ENCODE measurements at regions not wholly inside any gene's neighbourhood (a gene's known extent, or its start where the extent isn't known, plus 50 kb on each side); places are given as distances from the start of the nearest gene placed in this dataset.
A peak's percentile ranks its signal among the peaks of the same experiment; 100 is the strongest.

- no peak overlapping the region for H3K27ac ChIP-seq (ENCODE audit: low read length)
- WGBS (ENCODE audit: insufficient coverage), result 90% methylated on average over 5 of the region's 9 CpGs
- no peaks in the 10 kb centered on the region for H3K36me3 ChIP-seq (ENCODE audit: control insufficient read depth, insufficient read depth, low read length)
- H3K9me3 ChIP-seq (replicated peaks; ENCODE audit: control insufficient read depth, low read depth, low read length), result no peaks in the 10 kb centered on the region
- H3K4me3 ChIP-seq (ENCODE audit: low read length), result no peak overlapping the region
- DNase-seq, result no peak
- H3K4me1 ChIP-seq (ENCODE audit: control insufficient read depth, insufficient read depth, low read length), result peaks cover 2% of the 10 kb centered on the region
- H3K27me3 ChIP-seq (ENCODE audit: control insufficient read depth, insufficient read depth, low read length), result no peaks in the 10 kb centered on the region
These were observed 446.6 kb upstream of the HNRNPA3 start for GRCh38 chr2:176766005-176766404.

GRCh38 chr2:176768185-176768584, 444.4 kb upstream of the HNRNPA3 start:
- no peak for DNase-seq
- Histone ChIP-seq H3K27me3 (ENCODE audit: control insufficient read depth, insufficient read depth, low read length) (no peaks in the 10 kb centered on the region), H3K4me1 (ENCODE audit: control insufficient read depth, insufficient read depth, low read length) (peaks cover 2% of the 10 kb centered on the region), H3K27ac (ENCODE audit: low read length) (no peak overlapping the region), H3K36me3 (ENCODE audit: control insufficient read depth, insufficient read depth, low read length) (no peaks in the 10 kb centered on the region), H3K4me3 (ENCODE audit: low read length) (no peak overlapping the region), H3K9me3 (replicated peaks; ENCODE audit: control insufficient read depth, low read depth, low read length) (peaks cover 4% of the 10 kb centered on the region)
- WGBS (ENCODE audit: insufficient coverage), result 67% methylated on average over 1 of the region's 1 CpG

- peaks cover 4% of the 10 kb centered on the region for H3K9me3 ChIP-seq (replicated peaks; ENCODE audit: control insufficient read depth, low read depth, low read length)
- 80% methylated on average over 2 of the region's 3 CpGs for WGBS (ENCODE audit: insufficient coverage)
- DNase-seq, result no peak
- H3K27me3 ChIP-seq (ENCODE audit: control insufficient read depth, insufficient read depth, low read length), result no peaks in the 10 kb centered on the region
- H3K4me3 ChIP-seq (ENCODE audit: low read length), result no peak overlapping the region
- peaks cover 2% of the 10 kb centered on the region for H3K4me1 ChIP-seq (ENCODE audit: control insufficient read depth, insufficient read depth, low read length)
- no peak overlapping the region for H3K27ac ChIP-seq (ENCODE audit: low read length)
- H3K36me3 ChIP-seq (ENCODE audit: control insufficient read depth, insufficient read depth, low read length), result no peaks in the 10 kb centered on the region
These were observed 443.6 kb upstream of the HNRNPA3 start for GRCh38 chr2:176769021-176769420.

GRCh38 chr2:176769499-176770370, 442.9 kb upstream of the HNRNPA3 start:
- H3K36me3 ChIP-seq (ENCODE audit: control insufficient read depth, insufficient read depth, low read length), result no peaks in the 10 kb centered on the region
- H3K27me3 ChIP-seq (ENCODE audit: control insufficient read depth, insufficient read depth, low read length), result no peaks in the 10 kb centered on the region
- DNase-seq, result no peak
- H3K4me3 ChIP-seq (ENCODE audit: low read length), result no peak overlapping the region
- WGBS (ENCODE audit: insufficient coverage), result 43% methylated on average over 3 of the region's 6 CpGs
- no peak overlapping the region for H3K27ac ChIP-seq (ENCODE audit: low read length)
- peaks cover 4% of the 10 kb centered on the region for H3K9me3 ChIP-seq (replicated peaks; ENCODE audit: control insufficient read depth, low read depth, low read length)
- H3K4me1 ChIP-seq (ENCODE audit: control insufficient read depth, insufficient read depth, low read length), result peaks cover 2% of the 10 kb centered on the region

- no peak for DNase-seq
- Histone ChIP-seq H3K9me3 (replicated peaks; ENCODE audit: control insufficient read depth, low read depth, low read length) (peaks cover 4% of the 10 kb centered on the region), H3K36me3 (ENCODE audit: control insufficient read depth, insufficient read depth, low read length) (no peaks in the 10 kb centered on the region), H3K4me3 (ENCODE audit: low read length) (no peak overlapping the region), H3K27me3 (ENCODE audit: control insufficient read depth, insufficient read depth, low read length) (no peaks in the 10 kb centered on the region), H3K27ac (ENCODE audit: low read length) (no peak overlapping the region), H3K4me1 (ENCODE audit: control insufficient read depth, insufficient read depth, low read length) (peaks cover 2% of the 10 kb centered on the region)
- WGBS (ENCODE audit: insufficient coverage), result 94% methylated on average over 2 of the region's 2 CpGs
These were observed 439.8 kb upstream of the HNRNPA3 start for GRCh38 chr2:176772816-176773215.

GRCh38 chr2:176774766-176775451, 437.7 kb upstream of the HNRNPA3 start:
- no peak overlapping the region for H3K4me3 ChIP-seq (ENCODE audit: low read length)
- no peaks in the 10 kb centered on the region for H3K27me3 ChIP-seq (ENCODE audit: control insufficient read depth, insufficient read depth, low read length)
- H3K36me3 ChIP-seq (ENCODE audit: control insufficient read depth, insufficient read depth, low read length), result no peaks in the 10 kb centered on the region
- no CpG with 5 or more reads among the region's 2 CpGs for WGBS (ENCODE audit: insufficient coverage)
- H3K27ac ChIP-seq (ENCODE audit: low read length), result no peak overlapping the region
- peaks cover 4% of the 10 kb centered on the region for H3K9me3 ChIP-seq (replicated peaks; ENCODE audit: control insufficient read depth, low read depth, low read length)
- DNase-seq, result peak; percentile 42
- peaks cover 2% of the 10 kb centered on the region for H3K4me1 ChIP-seq (ENCODE audit: control insufficient read depth, insufficient read depth, low read length)

- peaks cover 2% of the 10 kb centered on the region for H3K4me1 ChIP-seq (ENCODE audit: control insufficient read depth, insufficient read depth, low read length)
- DNase-seq, result no peak
- WGBS (ENCODE audit: insufficient coverage), result no CpG with 5 or more reads among the region's 3 CpGs
These were observed 435.3 kb upstream of the HNRNPA3 start for GRCh38 chr2:176777262-176777661.

GRCh38 chr2:176779917-176780316, 432.7 kb upstream of the HNRNPA3 start:
- Histone ChIP-seq H3K4me3 (ENCODE audit: low read length) (no peak overlapping the region), H3K9me3 (replicated peaks; ENCODE audit: control insufficient read depth, low read depth, low read length) (no peaks in the 10 kb centered on the region), H3K4me1 (ENCODE audit: control insufficient read depth, insufficient read depth, low read length) (peaks cover 2% of the 10 kb centered on the region), H3K27me3 (ENCODE audit: control insufficient read depth, insufficient read depth, low read length) (no peaks in the 10 kb centered on the region), H3K27ac (ENCODE audit: low read length) (no peak overlapping the region), H3K36me3 (ENCODE audit: control insufficient read depth, insufficient read depth, low read length) (no peaks in the 10 kb centered on the region)
- no peak for DNase-seq
- WGBS (ENCODE audit: insufficient coverage), result 85% methylated on average over 3 of the region's 4 CpGs

More at GRCh38 chr2:176777262-176777661, 435.3 kb upstream of the HNRNPA3 start:
- H3K9me3 ChIP-seq (replicated peaks; ENCODE audit: control insufficient read depth, low read depth, low read length), result peaks cover 4% of the 10 kb centered on the region
- no peaks in the 10 kb centered on the region for H3K36me3 ChIP-seq (ENCODE audit: control insufficient read depth, insufficient read depth, low read length)
- H3K27ac ChIP-seq (ENCODE audit: low read length), result no peak overlapping the region
- H3K27me3 ChIP-seq (ENCODE audit: control insufficient read depth, insufficient read depth, low read length), result no peaks in the 10 kb centered on the region
- no peak overlapping the region for H3K4me3 ChIP-seq (ENCODE audit: low read length)

GRCh38 chr2:176780348-176780747, 432.2 kb upstream of the HNRNPA3 start:
- no peak overlapping the region for H3K27ac ChIP-seq (ENCODE audit: low read length)
- no peaks in the 10 kb centered on the region for H3K27me3 ChIP-seq (ENCODE audit: control insufficient read depth, insufficient read depth, low read length)
- no peak for DNase-seq
- no peaks in the 10 kb centered on the region for H3K9me3 ChIP-seq (replicated peaks; ENCODE audit: control insufficient read depth, low read depth, low read length)
- no CpG with 5 or more reads among the region's 2 CpGs for WGBS (ENCODE audit: insufficient coverage)
- H3K4me3 ChIP-seq (ENCODE audit: low read length), result no peak overlapping the region
- no peaks in the 10 kb centered on the region for H3K36me3 ChIP-seq (ENCODE audit: control insufficient read depth, insufficient read depth, low read length)
- peaks cover 2% of the 10 kb centered on the region for H3K4me1 ChIP-seq (ENCODE audit: control insufficient read depth, insufficient read depth, low read length)

- H3K27me3 ChIP-seq (ENCODE audit: control insufficient read depth, insufficient read depth, low read length), result no peaks in the 10 kb centered on the region
- no peak for DNase-seq
- H3K4me1 ChIP-seq (ENCODE audit: control insufficient read depth, insufficient read depth, low read length), result peaks cover 2% of the 10 kb centered on the region
- H3K9me3 ChIP-seq (replicated peaks; ENCODE audit: control insufficient read depth, low read depth, low read length), result no peaks in the 10 kb centered on the region
- no peak overlapping the region for H3K4me3 ChIP-seq (ENCODE audit: low read length)
- WGBS (ENCODE audit: insufficient coverage), result no CpG with 5 or more reads among the region's 4 CpGs
- H3K27ac ChIP-seq (ENCODE audit: low read length), result no peak overlapping the region
- no peaks in the 10 kb centered on the region for H3K36me3 ChIP-seq (ENCODE audit: control insufficient read depth, insufficient read depth, low read length)
These were observed 430.9 kb upstream of the HNRNPA3 start for GRCh38 chr2:176781570-176782217.
